Esophagus squamous epithelium (tissue), 5 donors: ENCODE measurements at regions not wholly inside any gene's neighbourhood (a gene's known extent, or its start where the extent isn't known, plus 50 kb on each side); places are given as distances from the start of the nearest gene placed in this dataset.

ENCODE experiments used
- DNase-seq: peaks from one replicate; lab custom pipeline; 2025; lab: John Stamatoyannopoulos, UW
- H3K27ac ChIP-seq, 4 donors: fragments of 200-600 bp; sonication (generic); one replicate each; pipeline ENCODE4 v1.5.1; 2016 to 2019; ENCODE audit warnings: mild to moderate bottlenecking in 1 of 4
- H3K27me3 ChIP-seq, 4 donors: fragments of 200-600 bp; sonication (generic); 1 replicate in 3 of 4; 2 replicates in 1 of 4; pipeline versions ENCODE4 v1.5.1 to v1.6.0; 2017 to 2021; ENCODE audit warnings: antibody characterized with exemption in 1 of 4
- H3K36me3 ChIP-seq, 3 donors: fragments of 200-600 bp; sonication (generic); one replicate each; pipeline ENCODE4 v1.5.1; 2016 to 2019
- H3K4me1 ChIP-seq, 3 donors: fragments of 200-600 bp; sonication (generic); one replicate each; pipeline ENCODE4 v1.5.1; 2017 to 2019
- H3K4me3 ChIP-seq, 4 donors: fragments of 200-600 bp; sonication (generic); 1 replicate in 3 of 4; 2 replicates in 1 of 4; pipeline ENCODE4 v1.5.1; 2016 to 2019; ENCODE audit warnings: mild to moderate bottlenecking in 2 of 4, moderate library complexity in 1 of 4
- H3K9me3 ChIP-seq, 3 donors: fragments of 200-600 bp; sonication (generic); one replicate each; pipeline ENCODE4 v1.5.1; 2016 to 2019
- POLR2A ChIP-seq, 4 donors: fragments of 450-650 bp; IDR thresholded peaks; one replicate each; pipeline ENCODE4 v1.6.1; 2017; ENCODE audit warnings: antibody characterized with exemption in 4 of 4, mild to moderate bottlenecking in 4 of 4, moderate library complexity in 3 of 4
- WGBS, 2 donors: methylation state at CpG; one replicate each; pipeline ENCODE4 v1.1.5; 2018; 5-methylcytosine and 5-hydroxymethylcytosine counted together
- intact Hi-C: fragments of 100-400 bp; cut with DNase I; formaldehyde crosslinking; loops from one replicate; pipeline ENCODE4 v1.15.0; 2022
- TF ChIP-seq, protein P1 (sequence below), 6 experiments: fragments of 450-650 bp in 4 of 6; fragments of 200-600 bp in 2 of 6; sonication (generic) in 2 of 6; IDR thresholded peaks; one replicate each; pipeline ENCODE4 v1.5.1; 2016 to 2019; ENCODE audit warnings: antibody characterized with exemption in 6 of 6, mild to moderate bottlenecking in 4 of 6, moderate library complexity in 4 of 6
- donor health status: DM: yes; HTN: yes; CAD: no.

DNA sequence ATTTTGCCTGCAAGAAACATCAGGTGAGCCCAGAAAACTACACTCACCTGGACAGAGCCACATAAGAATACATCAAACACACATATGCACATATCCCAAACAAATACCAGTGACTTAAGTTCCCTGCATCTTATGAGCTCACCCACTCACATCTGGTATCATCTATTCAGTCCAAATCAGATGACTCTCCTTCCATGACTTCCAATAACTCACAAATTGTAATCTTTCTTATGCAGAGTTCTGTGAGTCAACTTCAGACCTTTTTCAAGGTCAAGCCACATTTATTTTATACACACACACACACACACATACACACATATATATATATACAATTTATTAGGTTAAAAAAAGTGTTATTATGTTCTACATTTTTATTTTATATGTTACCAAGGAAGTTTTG is 1711.9 kb upstream of the CDH9 start:
- Histone ChIP-seq H3K27me3 (no peaks in the 10 kb centered on the region), H3K4me3 (no peak overlapping the region), H3K27ac (no peak overlapping the region), H3K36me3 (no peaks in the 10 kb centered on the region), H3K9me3 (peaks cover 0 to 8% (median 0%) of the 10 kb centered on the region in 3 donors), H3K4me1 (no peaks in the 10 kb centered on the region)
- TF ChIP-seq, protein P1, sequence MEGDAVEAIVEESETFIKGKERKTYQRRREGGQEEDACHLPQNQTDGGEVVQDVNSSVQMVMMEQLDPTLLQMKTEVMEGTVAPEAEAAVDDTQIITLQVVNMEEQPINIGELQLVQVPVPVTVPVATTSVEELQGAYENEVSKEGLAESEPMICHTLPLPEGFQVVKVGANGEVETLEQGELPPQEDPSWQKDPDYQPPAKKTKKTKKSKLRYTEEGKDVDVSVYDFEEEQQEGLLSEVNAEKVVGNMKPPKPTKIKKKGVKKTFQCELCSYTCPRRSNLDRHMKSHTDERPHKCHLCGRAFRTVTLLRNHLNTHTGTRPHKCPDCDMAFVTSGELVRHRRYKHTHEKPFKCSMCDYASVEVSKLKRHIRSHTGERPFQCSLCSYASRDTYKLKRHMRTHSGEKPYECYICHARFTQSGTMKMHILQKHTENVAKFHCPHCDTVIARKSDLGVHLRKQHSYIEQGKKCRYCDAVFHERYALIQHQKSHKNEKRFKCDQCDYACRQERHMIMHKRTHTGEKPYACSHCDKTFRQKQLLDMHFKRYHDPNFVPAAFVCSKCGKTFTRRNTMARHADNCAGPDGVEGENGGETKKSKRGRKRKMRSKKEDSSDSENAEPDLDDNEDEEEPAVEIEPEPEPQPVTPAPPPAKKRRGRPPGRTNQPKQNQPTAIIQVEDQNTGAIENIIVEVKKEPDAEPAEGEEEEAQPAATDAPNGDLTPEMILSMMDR (IDR thresholded peaks at IDR 0.05) = no peak
- TF ChIP-seq POLR2A (IDR thresholded peaks at IDR 0.05) = no peak
- intact Hi-C loops = no loop called here
- no peak for DNase-seq

DNA sequence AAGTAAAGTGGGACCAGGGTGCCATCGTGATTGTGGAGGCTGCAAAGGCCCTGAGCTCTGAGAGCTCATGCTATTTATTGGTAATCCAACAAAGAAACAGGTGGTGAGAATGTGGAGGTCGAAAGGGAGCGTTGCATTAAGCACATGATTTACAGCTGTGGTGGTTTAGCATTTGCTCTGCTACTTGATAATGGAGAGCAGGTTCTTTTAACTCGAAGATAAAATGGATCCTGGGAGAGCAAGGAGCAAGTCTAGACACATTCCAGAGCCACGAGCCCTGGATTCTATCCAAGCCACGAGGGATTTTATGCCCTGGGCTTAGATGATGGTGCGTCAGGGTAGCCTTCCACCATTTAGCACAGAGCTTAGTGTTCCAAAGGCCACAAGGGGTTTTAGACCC is 1710.1 kb upstream of the CDH9 start:
- DNase-seq = no peak
- intact Hi-C loops = no loop called here
- H3K4me1 ChIP-seq = no peaks in the 10 kb centered on the region
- no peak overlapping the region for H3K4me3 ChIP-seq
- H3K27me3 ChIP-seq = no peaks in the 10 kb centered on the region
- TF ChIP-seq, protein P1 (IDR thresholded peaks at IDR 0.05) = no peak
- no peak for TF ChIP-seq POLR2A (IDR thresholded peaks at IDR 0.05)
- peaks cover 0 to 8% (median 0%) of the 10 kb centered on the region in 3 donors for H3K9me3 ChIP-seq
- WGBS, 2 donors = 38 to 53% methylated on average over 7 of the region's 7 CpGs
- H3K27ac ChIP-seq = no peak overlapping the region
- no peaks in the 10 kb centered on the region for H3K36me3 ChIP-seq

DNA sequence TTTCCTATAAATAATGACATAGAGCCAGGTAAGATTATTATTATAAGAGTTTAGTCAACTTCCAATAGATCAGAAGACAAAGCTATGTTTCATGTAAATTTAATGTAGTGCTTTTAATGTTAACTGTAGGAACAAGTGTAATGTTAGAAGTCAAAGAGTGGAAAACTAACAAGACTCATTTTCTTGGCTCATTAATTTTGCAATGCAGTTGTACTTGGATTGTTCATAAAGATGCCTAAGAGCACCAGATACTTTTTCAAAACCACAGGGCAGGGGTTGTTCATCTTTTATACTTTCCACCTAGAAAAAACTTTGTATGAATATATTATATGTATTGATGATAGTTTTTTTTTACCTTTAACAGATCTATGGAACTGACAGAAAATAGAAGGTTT is 1705.3 kb upstream of the CDH9 start:
- no peak for DNase-seq
- H3K9me3 ChIP-seq = peaks cover 0 to 6% (median 0%) of the 10 kb centered on the region in 3 donors
- H3K27me3 ChIP-seq = no peaks in the 10 kb centered on the region
- TF ChIP-seq, protein P1 (IDR thresholded peaks at IDR 0.05) = no peak
- no peak for TF ChIP-seq POLR2A (IDR thresholded peaks at IDR 0.05)
- intact Hi-C loops = no loop called here
- no peaks in the 10 kb centered on the region for H3K4me1 ChIP-seq
- H3K4me3 ChIP-seq = no peak overlapping the region
- H3K36me3 ChIP-seq = no peaks in the 10 kb centered on the region
- no peak overlapping the region for H3K27ac ChIP-seq

DNA sequence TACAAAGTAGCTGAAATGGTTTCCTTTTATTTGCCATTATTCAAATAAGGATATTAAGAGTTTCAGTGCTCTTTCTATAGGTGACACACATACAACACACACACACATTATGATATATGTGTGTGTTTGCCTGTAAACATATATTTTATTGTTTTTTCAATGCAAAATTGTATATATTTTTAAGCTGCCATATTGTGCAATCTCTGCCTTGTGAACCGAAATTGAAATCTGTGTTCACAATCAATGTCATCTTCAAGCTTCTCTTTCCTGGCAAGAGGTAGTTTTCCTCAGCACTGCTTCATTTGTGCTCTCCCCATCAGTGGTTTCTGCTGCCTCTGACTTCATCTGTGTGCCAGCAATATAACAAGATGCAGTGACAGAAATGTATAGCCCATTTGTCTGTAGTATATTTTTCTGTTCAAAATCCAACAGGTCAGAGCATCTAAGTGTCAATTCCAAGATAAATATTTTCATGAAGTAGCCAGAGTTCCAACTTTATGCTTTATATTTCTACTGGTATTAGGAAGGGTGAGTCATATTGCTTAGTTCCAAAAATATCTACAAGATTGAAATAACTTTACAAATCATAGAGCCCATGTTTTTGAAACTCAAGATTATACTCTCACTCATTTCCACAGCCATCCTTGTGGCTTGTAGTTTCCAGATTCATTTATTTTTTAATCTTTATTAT is 1704.8 kb upstream of the CDH9 start:
- Histone ChIP-seq H3K27me3 (no peaks in the 10 kb centered on the region), H3K9me3 (peaks cover 0 to under 1% (median 0%) of the 10 kb centered on the region in 3 donors), H3K4me3 (no peak overlapping the region), H3K4me1 (no peaks in the 10 kb centered on the region), H3K27ac (no peak overlapping the region), H3K36me3 (no peaks in the 10 kb centered on the region)
- no peak for DNase-seq
- intact Hi-C loops = no loop called here
- 0 to 30% methylated on average over 1 of the region's 1 CpG for WGBS, 2 donors
- no peak for TF ChIP-seq POLR2A (IDR thresholded peaks at IDR 0.05)
- TF ChIP-seq, protein P1 (IDR thresholded peaks at IDR 0.05) = no peak

DNA sequence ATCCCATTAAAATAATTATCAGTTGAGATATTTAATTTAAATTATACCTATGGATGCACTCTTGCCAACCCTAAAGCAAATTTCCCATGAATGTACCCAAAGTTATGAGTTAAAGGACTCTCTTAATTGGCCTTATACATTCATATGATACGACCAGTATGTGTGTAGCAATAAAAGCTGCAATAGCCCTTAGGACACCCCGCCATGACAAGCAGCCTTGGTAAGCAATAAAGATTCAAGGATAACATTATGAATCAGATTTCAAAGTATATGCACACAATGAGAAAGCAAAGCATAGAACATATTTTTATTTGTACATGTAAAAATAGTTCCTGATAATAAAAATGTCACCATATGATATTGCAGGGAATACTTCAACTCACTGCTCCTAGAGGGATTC is 1699.3 kb upstream of the CDH9 start:
- Histone ChIP-seq H3K36me3 (no peaks in the 10 kb centered on the region), H3K27ac (no peak overlapping the region), H3K4me1 (no peaks in the 10 kb centered on the region), H3K4me3 (no peak overlapping the region), H3K27me3 (no peaks in the 10 kb centered on the region), H3K9me3 (no peaks in the 10 kb centered on the region)
- WGBS, 2 donors = 63 to 83% methylated on average over 2 of the region's 2 CpGs
- no peak for TF ChIP-seq POLR2A (IDR thresholded peaks at IDR 0.05)
- TF ChIP-seq, protein P1 (IDR thresholded peaks at IDR 0.05) = no peak
- intact Hi-C loops = no loop called here
- DNase-seq = no peak
